DMS 273 treated with DMSO at 0.1 percent for 48 hours (cell line): ENCODE measurements at regions not wholly inside any gene's neighbourhood (a gene's known extent, or its start where the extent isn't known, plus 50 kb on each side); places are given as distances from the start of the nearest gene placed in this dataset.

Experiments used
- DNase-seq: peaks from one replicate; lab custom pipeline; 2025; lab: John Stamatoyannopoulos, UW

DNA sequence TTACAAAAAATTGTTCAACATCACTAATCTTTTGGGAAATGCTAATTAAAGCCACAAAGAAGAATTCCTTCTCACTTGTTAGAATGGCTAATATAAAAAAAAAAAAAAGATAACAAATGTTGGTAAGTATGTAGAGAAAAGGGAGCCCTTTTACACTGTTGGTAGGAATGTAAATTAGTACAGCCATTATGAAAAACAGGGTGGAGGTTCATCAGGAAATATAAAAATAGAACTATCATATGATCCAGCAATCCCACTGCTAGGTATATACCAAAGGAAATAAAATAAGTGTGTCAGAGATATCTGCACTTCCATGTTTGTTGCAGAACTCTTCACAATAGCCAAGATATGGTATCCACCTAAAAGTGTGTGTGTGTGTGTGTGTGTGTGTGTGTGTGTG, 83.5 kb upstream of the RGMB start:
- no peak for DNase-seq

GRCh38 chr5:98694902-98695301, 78.6 kb upstream of the RGMB start:
- no peak for DNase-seq

- DNase-seq: no peak
Observed at GRCh38 chr5:98698359-98698758, 75.1 kb upstream of the RGMB start.

GRCh38 chr5:98700730-98701129, 72.7 kb upstream of the RGMB start:
- DNase-seq: no peak

GRCh38 chr5:98705841-98706240, 67.6 kb upstream of the RGMB start:
- DNase-seq: no peak

- DNase-seq: no peak
Observed at GRCh38 chr5:98709681-98710080, 63.8 kb upstream of the RGMB start.

DNA sequence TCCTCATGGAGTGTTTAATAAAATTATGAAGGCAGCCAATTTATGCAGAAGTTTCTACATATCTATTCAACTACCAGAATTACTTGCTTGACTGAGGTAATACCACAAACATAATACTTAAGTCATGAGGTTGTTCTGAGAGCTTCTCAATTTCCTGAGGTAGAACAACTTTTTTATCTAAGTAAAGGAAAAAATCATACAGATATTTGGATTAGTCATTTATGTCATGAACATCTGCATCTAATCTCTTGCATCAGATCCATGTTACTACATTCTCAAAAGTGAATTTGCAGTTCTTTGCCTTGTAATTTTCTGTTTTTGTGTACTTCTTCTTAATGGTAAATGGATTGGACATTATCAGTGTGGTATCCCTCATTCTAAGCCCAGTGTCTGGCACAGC, 60.4 kb upstream of the RGMB start:
- DNase-seq: no peak

DNA sequence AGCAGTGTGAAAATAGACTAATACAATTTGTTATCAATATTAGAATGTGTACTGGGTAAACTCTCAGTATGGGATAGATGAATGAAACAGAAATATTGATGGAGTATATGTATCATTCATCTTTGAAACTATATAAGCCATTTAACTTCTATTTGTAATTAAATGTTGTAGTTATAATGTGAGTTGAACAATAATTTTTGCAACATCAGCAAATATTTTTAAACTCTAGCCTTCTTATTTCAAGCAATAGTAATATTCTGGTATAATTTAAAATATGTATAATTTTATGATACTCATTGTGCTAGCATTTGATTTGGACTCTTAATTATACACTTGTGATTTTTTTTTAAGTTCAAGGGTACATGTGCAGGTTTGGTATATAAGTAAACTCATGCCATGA, 59.6 kb upstream of the RGMB start:
- no peak for DNase-seq

DNA sequence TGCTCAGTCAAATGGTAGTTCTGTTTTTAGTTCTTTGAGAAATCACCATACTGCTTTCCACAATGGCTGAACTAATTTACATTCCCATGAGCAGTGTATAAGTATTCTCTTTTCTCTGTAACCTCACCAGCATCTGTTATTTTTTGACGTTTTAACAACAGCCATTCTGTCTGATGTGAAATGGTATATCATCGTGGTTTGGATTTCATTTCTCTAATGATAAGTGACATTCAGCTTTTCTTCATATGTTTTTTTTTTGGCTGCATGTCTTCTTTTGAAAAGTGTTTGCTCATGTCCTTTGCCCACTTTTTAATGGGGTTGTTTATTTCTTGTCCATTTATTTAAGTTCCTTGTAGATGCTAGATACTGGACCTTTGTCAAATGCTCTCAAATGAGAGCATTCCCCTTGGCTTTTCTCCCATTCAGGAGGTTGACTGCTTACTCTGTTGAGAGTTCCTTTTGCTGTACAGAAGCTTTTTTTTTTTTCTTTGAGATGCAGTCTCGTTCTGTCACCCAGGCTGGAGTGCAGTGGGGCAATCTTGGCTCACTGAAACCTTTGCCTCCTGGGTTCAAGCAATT, 58.7 kb upstream of the RGMB start:
- no peak for DNase-seq

DNA sequence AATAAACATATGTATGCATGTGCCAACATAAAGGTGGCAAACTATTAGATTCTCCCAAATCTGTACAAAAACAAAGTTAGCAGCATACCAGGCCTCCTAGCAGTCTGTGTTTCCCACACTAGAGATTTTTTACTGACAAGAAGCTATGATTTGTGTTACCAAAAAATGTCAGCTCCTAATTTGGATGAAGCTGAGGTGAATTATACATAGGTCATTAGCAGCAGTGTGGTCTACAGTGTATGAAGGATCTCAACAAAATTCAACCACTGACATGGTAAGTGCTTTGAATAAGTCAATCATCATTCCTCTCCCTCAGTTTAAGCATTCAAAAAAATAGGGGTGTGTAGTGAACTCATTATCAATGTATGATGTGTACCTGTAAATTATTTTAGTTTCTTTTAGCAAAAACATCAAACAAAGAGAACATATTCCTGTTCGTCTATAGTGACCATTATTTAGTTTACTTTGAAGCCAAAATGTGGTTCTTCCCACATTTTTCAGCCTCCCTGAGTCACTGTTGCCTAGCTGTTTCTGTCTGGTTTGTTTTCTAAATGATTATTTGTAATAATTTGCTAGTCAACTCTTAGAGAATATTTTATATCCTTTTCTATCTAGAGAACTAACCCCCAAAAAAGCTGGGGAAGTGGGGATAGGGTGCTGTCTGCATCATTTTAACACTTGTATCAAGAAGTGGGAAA, 52.1 kb upstream of the RGMB start:
- no peak for DNase-seq

GRCh38 chr5:98722188-98722587, 51.3 kb upstream of the RGMB start:
- no peak for DNase-seq

GRCh38 chr5:98723061-98723460, 50.4 kb upstream of the RGMB start:
- no peak for DNase-seq
